Coronary artery (tissue), 2 donors: ENCODE measurements at regions not wholly inside any gene's neighbourhood (a gene's known extent, or its start where the extent isn't known, plus 50 kb on each side); places are given as distances from the start of the nearest gene placed in this dataset.

Source experiments
- DNase-seq: peaks from one replicate; pipeline ENCODE4 v3.0.0-alpha.2; 2017; ENCODE audit warnings: low spot score
- H3K27ac ChIP-seq, 2 donors: fragments of 200-600 bp; sonication (generic); one replicate each; pipeline ENCODE4 v1.5.1; 2016 to 2019
- H3K4me3 ChIP-seq: fragments of 200-600 bp; sonication (generic); 2 replicates; pipeline ENCODE4 v1.5.1; 2016; ENCODE audit warnings: mild to moderate bottlenecking, moderate library complexity
- TF ChIP-seq, protein P1 (sequence below): fragments of 200-600 bp; sonication (generic); IDR thresholded peaks from one replicate; pipeline ENCODE4 v1.5.1; 2019; ENCODE audit warnings: antibody characterized with exemption

DNA sequence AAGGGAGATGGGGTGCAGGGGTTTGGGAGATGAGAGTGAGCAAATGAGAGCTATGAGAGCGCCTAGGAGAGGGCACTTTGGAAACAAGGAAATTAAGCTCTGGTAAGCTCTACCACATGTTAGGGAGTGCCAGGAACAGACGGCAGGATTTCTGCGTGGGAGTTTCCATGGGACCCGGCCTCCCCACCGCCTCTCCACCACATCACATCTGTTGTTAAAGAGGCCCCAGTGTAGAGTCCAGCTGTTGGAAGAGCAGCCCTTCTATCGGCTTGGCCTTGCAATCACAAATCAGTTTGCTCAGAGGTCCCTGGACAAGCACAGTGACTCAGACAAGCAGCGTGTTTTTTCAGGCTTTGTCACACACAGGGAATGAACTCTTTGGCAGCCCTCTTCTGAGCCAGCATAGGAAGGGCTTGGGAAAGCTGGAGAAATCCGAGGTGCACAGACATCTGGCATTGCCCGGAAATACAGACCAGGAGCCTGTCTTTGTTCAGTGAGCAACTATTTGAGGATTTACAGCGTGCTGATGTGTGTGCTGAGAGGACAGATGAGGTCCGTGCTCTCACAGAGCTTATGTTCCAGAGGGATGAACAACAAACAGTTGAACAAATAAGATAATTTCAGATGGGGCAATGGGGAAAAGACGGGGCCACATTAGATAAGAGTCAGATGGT is 370.6 kb upstream of the PROK2 start:
- TF ChIP-seq, protein P1, sequence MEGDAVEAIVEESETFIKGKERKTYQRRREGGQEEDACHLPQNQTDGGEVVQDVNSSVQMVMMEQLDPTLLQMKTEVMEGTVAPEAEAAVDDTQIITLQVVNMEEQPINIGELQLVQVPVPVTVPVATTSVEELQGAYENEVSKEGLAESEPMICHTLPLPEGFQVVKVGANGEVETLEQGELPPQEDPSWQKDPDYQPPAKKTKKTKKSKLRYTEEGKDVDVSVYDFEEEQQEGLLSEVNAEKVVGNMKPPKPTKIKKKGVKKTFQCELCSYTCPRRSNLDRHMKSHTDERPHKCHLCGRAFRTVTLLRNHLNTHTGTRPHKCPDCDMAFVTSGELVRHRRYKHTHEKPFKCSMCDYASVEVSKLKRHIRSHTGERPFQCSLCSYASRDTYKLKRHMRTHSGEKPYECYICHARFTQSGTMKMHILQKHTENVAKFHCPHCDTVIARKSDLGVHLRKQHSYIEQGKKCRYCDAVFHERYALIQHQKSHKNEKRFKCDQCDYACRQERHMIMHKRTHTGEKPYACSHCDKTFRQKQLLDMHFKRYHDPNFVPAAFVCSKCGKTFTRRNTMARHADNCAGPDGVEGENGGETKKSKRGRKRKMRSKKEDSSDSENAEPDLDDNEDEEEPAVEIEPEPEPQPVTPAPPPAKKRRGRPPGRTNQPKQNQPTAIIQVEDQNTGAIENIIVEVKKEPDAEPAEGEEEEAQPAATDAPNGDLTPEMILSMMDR: no peak
- H3K27ac ChIP-seq: peak overlapping the region; percentile 53 to 82
- peak; percentile 89 for DNase-seq
- H3K4me3 ChIP-seq: no peak overlapping the region

DNA sequence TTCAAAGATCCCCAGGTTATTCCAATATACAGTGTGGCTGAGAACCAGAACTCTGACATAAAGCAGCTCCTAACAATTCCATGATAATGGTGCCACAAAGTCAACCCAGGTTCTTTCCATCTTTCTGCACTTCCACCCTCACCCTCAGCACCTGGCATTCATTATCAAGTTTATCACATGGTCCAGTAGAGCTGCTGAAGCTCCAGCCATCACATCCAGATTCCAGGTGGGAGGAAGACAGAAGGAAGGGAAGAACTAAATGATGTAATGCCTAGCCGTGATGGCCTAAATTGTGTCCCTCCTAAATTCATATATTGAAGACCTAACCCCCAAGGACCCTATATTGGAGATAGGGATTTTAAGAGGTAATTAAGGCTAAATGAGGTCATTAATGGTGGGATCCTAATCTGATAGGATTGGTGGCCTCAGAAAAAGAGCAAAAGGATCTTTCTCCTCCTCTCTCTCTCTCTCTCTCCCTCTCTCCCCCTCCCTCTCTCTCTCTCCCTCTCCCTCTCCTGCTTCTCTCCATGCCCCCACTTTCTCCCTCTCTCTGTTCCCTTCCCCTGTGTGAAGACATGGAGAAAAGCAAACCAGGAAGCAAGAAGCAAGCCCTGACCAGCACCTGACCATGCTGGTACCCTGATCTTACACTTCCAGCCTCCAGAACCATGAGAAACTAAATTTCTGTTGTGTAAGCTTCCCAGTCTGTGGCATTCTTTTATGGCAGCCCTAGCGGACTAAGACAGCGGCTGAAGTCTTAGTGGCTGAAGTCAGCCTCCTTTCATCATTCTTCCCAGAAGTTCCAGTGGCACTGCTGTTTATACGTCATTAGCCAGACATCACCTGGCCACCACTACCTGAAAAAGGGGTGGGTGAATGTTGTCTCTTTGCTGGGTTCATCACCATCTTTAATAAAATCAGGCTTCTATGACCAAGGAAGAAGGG is 369.7 kb upstream of the PROK2 start:
- TF ChIP-seq, protein P1: no peak
- DNase-seq: no peak
- Histone ChIP-seq H3K4me3 (no peak overlapping the region), H3K27ac (peak overlapping the region; percentile 53 to 82)

DNA sequence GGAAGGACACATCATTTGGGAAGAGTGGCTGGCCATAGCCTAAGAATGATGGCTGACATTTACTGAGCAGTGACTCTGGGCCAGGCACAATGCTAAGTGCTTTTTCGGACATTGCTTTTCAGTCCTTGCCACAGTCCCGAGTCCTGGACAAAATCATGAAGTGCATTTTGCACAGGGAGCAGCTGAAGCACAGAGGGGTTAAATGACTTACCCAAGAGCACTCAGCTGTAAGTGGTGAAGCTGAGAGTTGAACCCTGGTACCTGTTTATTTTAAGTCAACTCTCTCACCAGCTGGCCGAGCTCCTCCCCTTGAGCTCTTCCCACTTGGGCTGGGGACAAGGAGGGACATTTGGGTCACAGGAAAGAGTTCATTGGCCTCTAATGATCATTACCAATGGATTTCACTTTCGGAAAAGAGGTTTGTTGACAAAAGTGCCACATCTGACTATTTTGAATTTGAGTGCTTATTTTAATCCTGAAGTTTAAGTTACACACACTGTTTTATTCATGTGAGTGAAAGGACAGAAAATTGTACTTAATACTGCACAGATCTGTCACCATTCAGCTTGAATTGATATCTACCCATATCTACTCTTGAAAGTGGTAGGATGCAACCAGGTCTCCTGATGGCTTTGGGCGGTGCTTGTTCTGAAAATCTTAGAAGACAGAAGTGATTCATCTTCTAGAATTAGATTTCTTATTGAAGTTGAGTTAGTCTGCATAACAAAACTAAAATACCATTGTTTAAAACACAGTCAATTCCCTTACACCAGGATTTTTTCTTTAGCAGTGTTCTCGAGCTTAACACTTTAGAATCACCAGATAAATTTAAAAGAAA is 368.7 kb upstream of the PROK2 start:
- Histone ChIP-seq H3K27ac (peak overlapping the region; percentile 65 to 66), H3K4me3 (peak overlapping the region; percentile 55)
- TF ChIP-seq, protein P1: no peak
- DNase-seq: no peak

DNA sequence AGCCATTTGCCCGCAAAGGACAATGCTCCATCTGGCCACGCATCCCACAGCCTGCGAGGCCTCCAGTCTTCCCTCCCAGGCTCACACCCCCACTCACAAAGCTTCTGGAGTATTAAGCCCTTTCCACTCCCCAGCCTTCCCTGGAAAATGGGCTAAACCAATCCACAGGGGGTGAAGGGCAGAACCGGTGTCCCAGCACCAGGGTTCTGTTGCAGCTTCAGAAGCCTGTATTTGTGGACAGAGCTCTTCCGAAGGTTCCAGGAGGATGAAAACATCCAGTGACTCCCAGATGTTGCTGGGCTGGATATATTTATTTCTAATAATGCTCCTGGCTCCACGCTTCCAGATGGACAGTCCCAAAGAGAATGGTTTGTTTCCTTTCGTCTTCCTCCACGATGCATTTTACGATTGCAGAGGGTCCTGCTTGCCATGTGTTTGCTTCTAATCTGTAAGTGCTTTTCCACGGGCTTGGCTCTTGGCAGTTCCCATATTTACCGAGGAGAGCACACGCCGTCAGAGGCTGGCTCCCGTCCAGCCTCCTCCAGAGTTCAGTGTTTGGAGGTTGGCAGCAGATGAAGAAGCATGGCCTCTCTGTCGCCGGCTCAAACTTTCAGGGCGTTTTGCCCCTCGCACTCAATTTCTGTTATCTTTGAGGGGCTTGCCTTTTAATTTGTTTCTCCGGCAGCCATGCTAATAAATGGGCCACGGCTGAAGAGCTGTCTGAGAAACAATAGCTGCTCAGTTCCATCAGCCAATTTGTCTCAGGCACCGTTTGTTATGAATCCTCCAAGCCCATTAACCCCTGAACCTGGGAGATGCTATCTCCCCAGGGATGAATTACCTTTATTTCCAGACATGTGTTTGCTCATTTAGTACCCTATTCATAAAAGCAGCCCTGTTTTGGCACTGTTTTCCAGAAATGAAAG is 367.9 kb upstream of the PROK2 start:
- Histone ChIP-seq H3K4me3 (peak overlapping the region; percentile 55), H3K27ac (peak overlapping the region; percentile 65 to 66)
- TF ChIP-seq, protein P1: no peak
- DNase-seq: peak; percentile 81

DNA sequence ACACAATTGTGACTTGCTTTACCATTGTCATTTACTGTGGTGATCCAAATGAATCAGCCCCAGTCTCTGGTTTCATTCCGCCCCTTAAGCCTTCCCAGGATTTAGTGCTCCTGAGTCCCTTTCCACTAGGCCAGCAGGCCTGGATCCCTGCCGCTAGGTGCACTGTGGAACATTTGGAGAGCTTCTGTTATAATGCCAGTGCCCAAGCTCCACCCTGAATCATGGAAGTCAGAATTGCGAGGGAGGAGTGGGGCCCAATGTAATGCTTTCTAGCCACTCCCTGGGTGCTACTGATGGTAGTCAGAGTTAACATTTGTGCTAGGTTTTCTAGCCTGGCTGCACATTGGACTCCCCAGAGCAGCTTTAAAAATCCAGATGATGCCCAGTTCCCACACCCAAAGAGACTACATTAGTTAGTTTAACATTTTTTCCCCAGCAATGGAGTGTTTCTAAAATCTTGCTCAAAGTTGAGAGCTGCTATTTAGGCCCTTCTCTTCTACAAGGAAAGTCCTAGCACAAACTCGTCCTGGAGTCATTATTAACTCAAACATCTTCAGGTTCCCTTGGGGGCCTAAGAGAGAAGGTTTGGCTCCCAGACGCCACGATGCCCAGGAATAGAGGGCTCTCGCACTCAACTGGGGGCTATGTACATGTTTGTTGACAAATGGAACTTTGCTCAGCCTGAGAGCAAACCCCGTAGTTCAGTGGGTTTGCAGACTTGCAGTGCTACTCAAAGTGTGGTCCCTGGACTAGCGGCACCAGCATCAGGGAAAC is 366.7 kb upstream of the PROK2 start:
- TF ChIP-seq, protein P1: no peak
- Histone ChIP-seq H3K4me3 (no peak overlapping the region), H3K27ac (no peak overlapping the region)
- DNase-seq: no peak
